ENCODE measurements at regions not wholly inside any gene's neighbourhood (a gene's known extent, or its start where the extent isn't known, plus 50 kb on each side); places are given as distances from the start of the nearest gene placed in this dataset.

DNA sequence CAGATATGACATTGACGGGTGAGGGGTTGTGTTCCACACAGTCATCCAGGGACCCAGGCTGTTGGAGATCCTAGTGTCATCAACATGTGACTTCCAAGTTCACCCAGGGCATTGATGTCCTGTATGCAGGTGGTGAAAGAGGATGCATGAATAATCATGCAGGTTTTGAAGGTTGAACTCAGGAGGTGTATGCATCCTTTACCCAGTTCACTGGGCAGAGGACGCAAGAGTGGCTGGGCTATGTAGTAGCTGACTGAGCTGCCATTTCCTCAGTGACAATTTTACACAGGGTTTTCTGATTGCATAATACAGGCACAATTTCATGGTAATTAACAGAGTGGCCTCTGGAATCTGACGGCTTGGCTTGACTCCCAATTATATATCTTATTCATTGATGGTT lies 323.0 kb downstream of the HS3ST1 start:
- Histone ChIP-seq H3K4me3 (ENCODE audit: low read depth, low read length) (no peak overlapping the region), H3K36me3 (ENCODE audit: control insufficient read depth, insufficient read depth, low read length) (no peaks in the 10 kb centered on the region), H3K27me3 (ENCODE audit: control insufficient read depth, insufficient read depth, low read length) (no peaks in the 10 kb centered on the region)
- no peak for TF ChIP-seq CTCF (IDR thresholded peaks at IDR 0.05; ENCODE audit: insufficient read depth, low read length, poor library complexity, severe bottlenecking)
- no peak for DNase-seq (ENCODE audit: low read depth)

GRCh38 chr4:11098461-11098860 lies 330.2 kb downstream of the HS3ST1 start:
- TF ChIP-seq CTCF (IDR thresholded peaks at IDR 0.05; ENCODE audit: insufficient read depth, low read length, poor library complexity, severe bottlenecking) = no peak
- Histone ChIP-seq H3K27me3 (ENCODE audit: control insufficient read depth, insufficient read depth, low read length) (no peaks in the 10 kb centered on the region), H3K36me3 (ENCODE audit: control insufficient read depth, insufficient read depth, low read length) (no peaks in the 10 kb centered on the region), H3K4me3 (ENCODE audit: low read depth, low read length) (no peak overlapping the region)
- no peak for DNase-seq (ENCODE audit: low read depth)

GRCh38 chr4:11097725-11098124 lies 331.0 kb downstream of the HS3ST1 start:
- H3K36me3 ChIP-seq (ENCODE audit: control insufficient read depth, insufficient read depth, low read length) = no peaks in the 10 kb centered on the region
- no peak for DNase-seq (ENCODE audit: low read depth)
- no peak overlapping the region for H3K4me3 ChIP-seq (ENCODE audit: low read depth, low read length)
- H3K27me3 ChIP-seq (ENCODE audit: control insufficient read depth, insufficient read depth, low read length) = no peaks in the 10 kb centered on the region
- no peak for TF ChIP-seq CTCF (IDR thresholded peaks at IDR 0.05; ENCODE audit: insufficient read depth, low read length, poor library complexity, severe bottlenecking)

- TF ChIP-seq CTCF (IDR thresholded peaks at IDR 0.05; ENCODE audit: insufficient read depth, low read length, poor library complexity, severe bottlenecking) = no peak
- Histone ChIP-seq H3K27me3 (ENCODE audit: control insufficient read depth, insufficient read depth, low read length) (no peaks in the 10 kb centered on the region), H3K36me3 (ENCODE audit: control insufficient read depth, insufficient read depth, low read length) (no peaks in the 10 kb centered on the region), H3K4me3 (ENCODE audit: low read depth, low read length) (no peak overlapping the region)
- DNase-seq (ENCODE audit: low read depth) = no peak
Observed at GRCh38 chr4:11081006-11081405, 347.7 kb downstream of the HS3ST1 start.

GRCh38 chr4:11079171-11079570 lies 349.5 kb downstream of the HS3ST1 start:
- DNase-seq (ENCODE audit: low read depth) = no peak
- Histone ChIP-seq H3K36me3 (ENCODE audit: control insufficient read depth, insufficient read depth, low read length) (no peaks in the 10 kb centered on the region), H3K4me3 (ENCODE audit: low read depth, low read length) (no peak overlapping the region), H3K27me3 (ENCODE audit: control insufficient read depth, insufficient read depth, low read length) (no peaks in the 10 kb centered on the region)
- no peak for TF ChIP-seq CTCF (IDR thresholded peaks at IDR 0.05; ENCODE audit: insufficient read depth, low read length, poor library complexity, severe bottlenecking)

DNA sequence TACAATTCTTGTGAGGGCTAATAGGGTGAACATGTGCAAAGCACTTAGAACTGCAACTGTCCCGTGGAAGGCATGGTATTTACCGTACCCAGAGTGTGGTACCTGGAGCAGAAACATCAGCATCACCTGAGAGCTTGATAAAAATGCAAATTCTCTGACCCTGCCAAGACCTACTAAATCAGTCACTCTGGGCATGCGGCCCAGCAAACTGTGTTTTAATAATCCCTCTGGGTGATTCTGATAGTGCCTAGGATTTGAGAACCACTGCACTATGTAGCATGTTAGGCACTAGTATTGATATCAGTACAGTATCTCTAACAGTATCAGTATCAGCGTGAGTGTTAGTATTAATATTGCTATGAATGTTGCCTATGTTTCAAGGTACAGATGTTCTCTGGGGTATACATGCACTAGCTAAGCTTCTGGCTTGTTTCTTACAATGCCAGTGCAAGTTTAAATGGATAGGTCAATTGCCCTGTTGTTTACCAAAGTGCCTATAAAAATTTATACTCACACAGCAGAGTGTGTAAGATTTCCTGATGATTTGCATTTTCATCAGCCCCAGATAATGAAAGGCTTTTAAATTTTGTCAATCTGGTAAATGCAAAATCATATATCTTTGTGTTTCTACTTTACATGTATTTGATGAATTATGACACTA lies 354.0 kb downstream of the HS3ST1 start:
- H3K27me3 ChIP-seq (ENCODE audit: control insufficient read depth, insufficient read depth, low read length) = no peaks in the 10 kb centered on the region
- DNase-seq (ENCODE audit: low read depth) = no peak
- H3K36me3 ChIP-seq (ENCODE audit: control insufficient read depth, insufficient read depth, low read length) = no peaks in the 10 kb centered on the region
- TF ChIP-seq CTCF (IDR thresholded peaks at IDR 0.05; ENCODE audit: insufficient read depth, low read length, poor library complexity, severe bottlenecking) = no peak
- no peak overlapping the region for H3K4me3 ChIP-seq (ENCODE audit: low read depth, low read length)

All from kidney epithelial cell (primary cell).